NCI-H1105 (cell line): ENCODE measurements at regions not wholly inside any gene's neighbourhood (a gene's known extent, or its start where the extent isn't known, plus 50 kb on each side); places are given as distances from the start of the nearest gene placed in this dataset.
"Not testable (repeated sequence)": the region's sequence is repeated elsewhere in the genome, so short reads cannot be mapped to it uniquely, and the experiment has no call there.

Experiments used
- DNase-seq: peaks from one replicate; lab custom pipeline; 2025; lab: John Stamatoyannopoulos, UW

- no peak for DNase-seq
These were observed 205.5 kb downstream of the EMX2 start for GRCh38 chr10:117748058-117748457.

- DNase-seq = no peak
These were observed 208.1 kb downstream of the EMX2 start for GRCh38 chr10:117750616-117751015.

GRCh38 chr10:117751259-117751658 is 208.7 kb downstream of the EMX2 start:
- DNase-seq = no peak

GRCh38 chr10:117752103-117752502 is 209.6 kb downstream of the EMX2 start:
- no peak for DNase-seq

- DNase-seq = no peak
These were observed 212.5 kb downstream of the EMX2 start for GRCh38 chr10:117754770-117755658.

GRCh38 chr10:117755659-117756014 is 213.1 kb downstream of the EMX2 start:
- no peak for DNase-seq

- no peak for DNase-seq
These were observed 214.7 kb downstream of the EMX2 start for GRCh38 chr10:117757086-117757720.

- DNase-seq = no peak
These were observed 216.7 kb downstream of the EMX2 start for GRCh38 chr10:117759266-117759665.

- no peak for DNase-seq
These were observed 219.1 kb downstream of the EMX2 start for GRCh38 chr10:117761695-117762094.

GRCh38 chr10:117762126-117762818 is 219.7 kb downstream of the EMX2 start:
- no peak for DNase-seq

- no peak for DNase-seq
These were observed 220.2 kb downstream of the EMX2 start for GRCh38 chr10:117762819-117763172.

GRCh38 chr10:117763528-117763927 is 221.0 kb downstream of the EMX2 start:
- no peak for DNase-seq

- DNase-seq = no peak
These were observed 225.9 kb downstream of the EMX2 start for GRCh38 chr10:117768333-117769042.

GRCh38 chr10:117775526-117775925 is 233.0 kb downstream of the EMX2 start:
- DNase-seq = no peak

GRCh38 chr10:117777222-117777621 is 234.7 kb downstream of the EMX2 start:
- not testable (repeated sequence) for DNase-seq

GRCh38 chr10:117778241-117778640 is 235.7 kb downstream of the EMX2 start:
- no peak for DNase-seq

- DNase-seq = no peak
These were observed 237.9 kb downstream of the EMX2 start for GRCh38 chr10:117780411-117780810.

GRCh38 chr10:117781216-117781831 is 238.8 kb downstream of the EMX2 start:
- DNase-seq = no peak

GRCh38 chr10:117782276-117782675 is 239.7 kb downstream of the EMX2 start:
- DNase-seq = no peak

GRCh38 chr10:117783698-117784395 is 241.3 kb downstream of the EMX2 start:
- DNase-seq = no peak

GRCh38 chr10:117784776-117785175 is 242.2 kb downstream of the EMX2 start:
- no peak for DNase-seq
